Right cardiac atrium (tissue), 5 donors: ENCODE measurements at regions not wholly inside any gene's neighbourhood (a gene's known extent, or its start where the extent isn't known, plus 50 kb on each side); places are given as distances from the start of the nearest gene placed in this dataset.

Source experiments
- ATAC-seq, 2 donors: fragments of 200-7000 bp; cut with Tn5 transposase; one replicate each; pipeline versions ENCODE4 v1.8.0 to v1.9.1; 2020; ENCODE audit warnings: moderate library complexity in 2 of 2, mild to moderate bottlenecking in 1 of 2
- DNase-seq, 3 donors: peaks; one replicate each; pipeline ENCODE4 v3.0.0-alpha.2; 2020
- H3K27ac ChIP-seq: one replicate; pipeline ENCODE4 v1.5.1; 2013; ENCODE audit warnings: mild to moderate bottlenecking, low read length, control low read depth, moderate library complexity
- H3K27me3 ChIP-seq: one replicate; pipeline ENCODE4 v1.6.1; 2013; ENCODE audit not compliant: control insufficient read depth, insufficient read depth
- H3K4me1 ChIP-seq: one replicate; pipeline ENCODE4 v1.6.1; 2013; ENCODE audit warnings: low read length; ENCODE audit not compliant: control insufficient read depth, insufficient read depth
- H3K4me3 ChIP-seq: one replicate; pipeline ENCODE4 v1.5.1; 2013; ENCODE audit warnings: low read length, control low read depth
- H3K9me3 ChIP-seq: one replicate; pipeline ENCODE4 v1.6.1; 2013; ENCODE audit warnings: low read length; ENCODE audit not compliant: control insufficient read depth
- WGBS: extraction: QIAGEN DNeasy Blood & Tissue Kit; methylation state at CpG from one replicate; pipeline ENCODE4 v1.1.7; 2013; 5-methylcytosine and 5-hydroxymethylcytosine counted together
- intact Hi-C, 4 donors: fragments of 100-400 bp; cut with DNase I; formaldehyde crosslinking; loops; one replicate each; pipeline versions ENCODE4 v1.11.0 to v1.14.0; 2022 to 2023
- donor health status: healthy with polysubstance abuse.
- donor health status: DM: no; HTN: yes; CAD: no.
- donor health status: DM: no; HTN: no; CAD: no.
- donor health status: DM: no; HTN: yes; CAD: no; lungs with severe emphysema.
- donor health status: DM: yes; HTN: yes; CAD: no.

- Histone ChIP-seq H3K27me3 (no peaks in the 10 kb centered on the region), H3K9me3 (peaks cover 9% of the 10 kb centered on the region), H3K27ac (no peak overlapping the region), H3K4me3 (no peak overlapping the region), H3K4me1 (no peaks in the 10 kb centered on the region)
- DNase-seq (no peak), ATAC-seq (no peak)
- 82% methylated on average over 3 of the region's 3 CpGs for WGBS
- intact Hi-C loops: no loop called here
These were observed 93.6 kb downstream of the ATPSCKMT start for GRCh38 chr5:10155897-10156667.

- DNase-seq (no peak), ATAC-seq (no peak)
- 71% methylated on average over 3 of the region's 3 CpGs for WGBS
- Histone ChIP-seq H3K27ac (no peak overlapping the region), H3K4me3 (no peak overlapping the region), H3K27me3 (no peaks in the 10 kb centered on the region), H3K9me3 (peaks cover 10% of the 10 kb centered on the region), H3K4me1 (no peaks in the 10 kb centered on the region)
- intact Hi-C loops: no loop called here
These were observed 95.7 kb downstream of the ATPSCKMT start for GRCh38 chr5:10153808-10154537.

DNA sequence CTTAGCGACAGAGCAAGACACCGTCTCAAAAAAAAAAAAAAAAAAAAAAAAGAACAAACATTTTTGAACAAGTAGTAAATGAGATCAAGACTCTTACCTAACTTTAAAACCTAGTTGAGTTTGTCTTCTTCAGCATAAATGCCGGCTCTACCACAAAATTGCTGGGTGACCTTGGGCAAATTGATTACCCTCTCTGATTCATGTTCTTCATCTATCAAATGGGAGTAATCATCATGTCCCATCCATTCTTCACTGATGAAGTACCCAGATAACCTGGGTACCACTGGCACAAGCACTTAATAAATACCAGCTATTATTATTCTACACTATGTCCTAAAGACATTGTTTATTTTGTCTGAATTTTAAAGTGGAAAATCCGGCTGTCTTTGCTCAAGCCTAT lies 96.3 kb downstream of the ATPSCKMT start:
- Histone ChIP-seq H3K9me3 (peaks cover 10% of the 10 kb centered on the region), H3K27ac (no peak overlapping the region), H3K4me1 (no peaks in the 10 kb centered on the region), H3K27me3 (no peaks in the 10 kb centered on the region), H3K4me3 (no peak overlapping the region)
- no peak for ATAC-seq
- intact Hi-C loops: no loop called here
- 89% methylated on average over 4 of the region's 4 CpGs for WGBS
- no peak for DNase-seq

- Histone ChIP-seq H3K27me3 (no peaks in the 10 kb centered on the region), H3K9me3 (peaks cover 9% of the 10 kb centered on the region), H3K4me1 (no peaks in the 10 kb centered on the region), H3K4me3 (no peak overlapping the region), H3K27ac (no peak overlapping the region)
- WGBS: 82% methylated on average over 3 of the region's 3 CpGs
- intact Hi-C loops: no loop called here
- no peak for ATAC-seq
- DNase-seq: no peak
These were observed 98.0 kb downstream of the ATPSCKMT start for GRCh38 chr5:10151656-10152055.

DNA sequence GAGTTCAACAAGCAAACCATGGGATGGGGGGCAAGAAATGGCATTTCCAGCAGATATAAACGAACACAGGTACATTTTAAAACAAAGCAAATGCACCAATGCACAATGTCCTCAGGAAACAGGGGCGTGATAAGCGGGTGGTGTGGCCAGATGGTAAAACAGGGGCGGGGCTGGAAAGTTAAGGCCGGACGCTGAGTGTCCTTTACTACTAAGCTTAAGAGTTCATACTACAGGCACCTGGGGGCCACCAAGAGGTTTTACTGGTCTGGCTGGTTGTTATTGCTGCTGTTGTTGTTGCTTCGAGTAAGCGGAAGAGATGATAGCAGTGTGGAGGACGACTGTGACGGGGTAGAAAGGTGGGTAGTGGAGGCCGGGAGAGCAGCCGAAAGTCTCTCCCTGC lies 99.8 kb downstream of the ATPSCKMT start:
- no peak overlapping the region for H3K27ac ChIP-seq
- WGBS: 83% methylated on average over 12 of the region's 12 CpGs
- H3K9me3 ChIP-seq: peaks cover 14% of the 10 kb centered on the region
- intact Hi-C loops: no loop called here
- DNase-seq (no peak), ATAC-seq (no peak)
- no peak overlapping the region for H3K4me3 ChIP-seq
- no peaks in the 10 kb centered on the region for H3K4me1 ChIP-seq
- H3K27me3 ChIP-seq: no peaks in the 10 kb centered on the region

DNA sequence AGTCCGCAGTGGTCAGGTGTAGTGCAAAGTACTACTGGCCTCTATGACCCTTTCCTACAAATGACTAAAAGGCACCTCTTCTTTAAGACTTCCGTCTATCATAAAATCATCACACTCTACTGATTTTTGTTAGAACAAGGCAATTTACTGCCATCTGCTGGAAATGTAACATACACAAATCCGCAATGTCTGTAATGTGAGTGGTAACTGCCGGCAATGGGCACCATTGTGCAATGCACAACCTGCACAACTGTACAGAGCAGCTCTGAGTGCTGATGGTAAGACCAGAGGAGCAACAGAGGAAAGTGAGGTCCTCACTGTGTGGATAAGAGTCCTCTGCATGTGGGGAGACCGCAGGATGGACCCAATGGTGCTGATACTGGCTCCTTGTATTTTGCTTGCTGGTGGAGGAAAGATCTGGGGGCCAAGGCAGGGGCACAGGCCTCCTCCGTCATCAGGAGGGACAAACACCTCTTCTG lies 103.7 kb downstream of the ATPSCKMT start:
- 66% methylated on average over 6 of the region's 6 CpGs for WGBS
- DNase-seq (no peak), ATAC-seq (no peak)
- intact Hi-C loops: no loop called here
- H3K27me3 ChIP-seq: no peaks in the 10 kb centered on the region
- no peak overlapping the region for H3K27ac ChIP-seq
- H3K4me3 ChIP-seq: no peak overlapping the region
- no peaks in the 10 kb centered on the region for H3K4me1 ChIP-seq
- H3K9me3 ChIP-seq: peaks cover 9% of the 10 kb centered on the region

DNA sequence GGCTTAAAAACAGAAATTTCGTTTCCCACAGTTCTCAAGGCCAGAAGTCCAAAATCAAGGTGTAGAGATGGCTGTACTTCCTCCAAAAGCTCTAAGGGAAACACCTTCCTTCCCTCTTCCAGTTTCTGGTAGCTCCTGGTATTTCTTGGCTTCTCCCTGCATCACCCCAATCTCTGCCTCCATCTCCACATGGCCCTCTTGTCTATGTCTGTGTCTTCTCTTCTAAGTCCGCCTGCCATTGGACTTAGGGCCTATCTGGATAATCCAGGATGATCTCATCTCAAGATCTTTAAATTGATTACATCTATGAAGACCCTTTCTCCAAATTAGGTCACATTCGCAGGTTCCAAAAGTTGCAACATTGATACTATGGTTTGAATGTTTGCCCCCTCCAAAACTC lies 105.6 kb downstream of the ATPSCKMT start:
- H3K27me3 ChIP-seq: no peaks in the 10 kb centered on the region

GRCh38 chr5:10140195-10140973 lies 109.3 kb downstream of the ATPSCKMT start:
- Histone ChIP-seq H3K4me3 (no peak overlapping the region), H3K27me3 (no peaks in the 10 kb centered on the region), H3K27ac (no peak overlapping the region), H3K4me1 (no peaks in the 10 kb centered on the region), H3K9me3 (peaks cover 3% of the 10 kb centered on the region)
- intact Hi-C loops: no loop called here
- DNase-seq: peak in 1 of 3 donors; percentile 56
- peak in 1 of 2 donors; percentile 14 for ATAC-seq
- WGBS: 80% methylated on average over 5 of the region's 5 CpGs

More for the DNA sequence above, 105.6 kb downstream of the ATPSCKMT start:
- H3K9me3 ChIP-seq: peaks cover 7% of the 10 kb centered on the region
- DNase-seq (no peak), ATAC-seq (no peak)
- H3K4me1 ChIP-seq: no peaks in the 10 kb centered on the region
- WGBS: 88% methylated on average over 3 of the region's 3 CpGs
- H3K4me3 ChIP-seq: no peak overlapping the region
- no peak overlapping the region for H3K27ac ChIP-seq
- intact Hi-C loops: no loop called here

GRCh38 chr5:10138395-10139057 lies 111.2 kb downstream of the ATPSCKMT start:
- intact Hi-C loops: no loop called here
- DNase-seq (peak in 1 of 3 donors; percentile 60), ATAC-seq (peak in 1 of 2 donors; percentile 26)
- Histone ChIP-seq H3K9me3 (peaks cover 4% of the 10 kb centered on the region), H3K27me3 (no peaks in the 10 kb centered on the region), H3K4me1 (no peaks in the 10 kb centered on the region), H3K27ac (peak overlapping the region; percentile 39), H3K4me3 (peak overlapping the region; percentile 18)
- WGBS: 56% methylated on average over 18 of the region's 18 CpGs

GRCh38 chr5:10133830-10134229 lies 115.9 kb downstream of the ATPSCKMT start:
- Histone ChIP-seq H3K27me3 (no peaks in the 10 kb centered on the region), H3K9me3 (peaks cover 2% of the 10 kb centered on the region), H3K4me1 (no peaks in the 10 kb centered on the region), H3K4me3 (no peak overlapping the region), H3K27ac (no peak overlapping the region)
- ATAC-seq: no peak
- no peak for DNase-seq
- 33% methylated on average over 2 of the region's 2 CpGs for WGBS
- intact Hi-C loops: no loop called here
